Lung (tissue), 11 donors: ENCODE measurements at regions not wholly inside any gene's neighbourhood (a gene's known extent, or its start where the extent isn't known, plus 50 kb on each side); places are given as distances from the start of the nearest gene placed in this dataset.
"Not testable (repeated sequence)": the region's sequence is repeated elsewhere in the genome, so short reads cannot be mapped to it uniquely, and the experiment has no call there.

ENCODE experiments used
- ATAC-seq: fragments of 200-7000 bp; cut with Tn5 transposase; one replicate; pipeline ENCODE4 v1.9.1; 2020; ENCODE audit warnings: moderate number of reproducible peaks; ENCODE audit not compliant: insufficient read depth, low FRiP score
- DNase-seq, 3 donors: peaks; one replicate each; pipeline ENCODE4 v3.0.0-alpha.2; 2013 to 2017
- H3K27ac ChIP-seq, 2 donors: one replicate each; pipeline ENCODE4 v1.5.1; 2013; ENCODE audit warnings: mild to moderate bottlenecking in 2 of 2, moderate library complexity in 2 of 2, control low read depth in 1 of 2, inconsistent platforms in 1 of 2, low read depth in 1 of 2, low read length in 1 of 2
- H3K27me3 ChIP-seq, 3 donors: one replicate each; pipeline ENCODE4 v1.5.1; 2013; ENCODE audit warnings: low read length in 2 of 3; ENCODE audit not compliant: control insufficient read depth in 3 of 3, insufficient read depth in 3 of 3
- H3K36me3 ChIP-seq, 4 donors: one replicate each; pipeline ENCODE4 v1.5.1; 2013; ENCODE audit warnings: low read length in 4 of 4, mild to moderate bottlenecking in 1 of 4, moderate library complexity in 1 of 4; ENCODE audit not compliant: control insufficient read depth in 4 of 4, insufficient read depth in 4 of 4
- H3K4me1 ChIP-seq, 5 donors: one replicate each; pipeline ENCODE4 v1.5.1; 2013; ENCODE audit warnings: low read length in 5 of 5, mild to moderate bottlenecking in 2 of 5, moderate library complexity in 1 of 5; ENCODE audit not compliant: control insufficient read depth in 5 of 5, insufficient read depth in 5 of 5
- H3K4me3 ChIP-seq: one replicate; pipeline ENCODE4 v1.5.1; 2013; ENCODE audit warnings: mild to moderate bottlenecking, control low read depth, moderate library complexity
- H3K9ac ChIP-seq, 2 donors: one replicate each; pipeline ENCODE4 v1.5.1; 2013; ENCODE audit warnings: low read length in 2 of 2, control low read depth in 1 of 2; ENCODE audit not compliant: insufficient read depth in 1 of 2
- H3K9me3 ChIP-seq, 4 donors: one replicate each; pipeline ENCODE4 v1.5.1; 2013; ENCODE audit warnings: low read length in 3 of 4, mild to moderate bottlenecking in 1 of 4, moderate library complexity in 1 of 4; ENCODE audit not compliant: control insufficient read depth in 4 of 4, insufficient read depth in 3 of 4
- CTCF ChIP-seq: IDR thresholded peaks from 2 replicates; pipeline ENCODE4 v1.5.1; 2012; ENCODE audit warnings: mild to moderate bottlenecking; ENCODE audit errors: control extremely low read depth, extremely low read depth
- WGBS, 2 donors: extraction: QIAGEN DNeasy Blood & Tissue Kit; methylation state at CpG; one replicate each; pipeline ENCODE4 v1.1.7; 2013; 5-methylcytosine and 5-hydroxymethylcytosine counted together
- donor health status: control.
- donor health status: control.
- donor health status: Bipolar disorder and iron deficiency.
- donor health status: healthy.
- donor health status: DM: yes; HTN: yes; CAD: no.

GRCh38 chr10:16195894-16196293 lies 240.9 kb upstream of the PTER start:
- Histone ChIP-seq H3K4me3 (no peak overlapping the region), H3K9me3 (peaks cover 0 to 4% (median 2%) of the 10 kb centered on the region in 4 donors), H3K4me1 (no peaks in the 10 kb centered on the region), H3K27ac (no peak overlapping the region), H3K27me3 (no peaks in the 10 kb centered on the region), H3K9ac (no peak overlapping the region), H3K36me3 (no peaks in the 10 kb centered on the region)
- no peak for DNase-seq
- no peak for ATAC-seq
- WGBS, 2 donors = 51 to 58% methylated on average over 2 of the region's 2 CpGs
- no peak for TF ChIP-seq CTCF

GRCh38 chr10:16199216-16199615 lies 237.6 kb upstream of the PTER start:
- ATAC-seq (no peak), DNase-seq (no peak)
- Histone ChIP-seq H3K9me3 (peaks cover 0 to 4% (median 2%) of the 10 kb centered on the region in 4 donors), H3K9ac (no peak overlapping the region), H3K36me3 (no peaks in the 10 kb centered on the region), H3K27me3 (no peaks in the 10 kb centered on the region), H3K4me3 (no peak overlapping the region), H3K27ac (no peak overlapping the region), H3K4me1 (no peaks in the 10 kb centered on the region)
- TF ChIP-seq CTCF = no peak
- WGBS, 2 donors = 86 to 94% methylated on average over 4 of the region's 4 CpGs

GRCh38 chr10:16223618-16224017 lies 213.2 kb upstream of the PTER start:
- H3K9ac ChIP-seq, H3K36me3 ChIP-seq, H3K27me3 ChIP-seq, DNase-seq, ATAC-seq, H3K4me3 ChIP-seq, H3K27ac ChIP-seq, H3K4me1 ChIP-seq: not testable (repeated sequence)
- peaks cover 0 to 13% (median 6%) of the 10 kb centered on the region in 4 donors for H3K9me3 ChIP-seq
- whole genome bisulfite sequencing, 2 donors = 95 to 98% methylated on average over 1 of the region's 1 CpG

- TF ChIP-seq CTCF = no peak
- WGBS, 2 donors = 91 to 93% methylated on average over 3 of the region's 3 CpGs
- DNase-seq = no peak
- Histone ChIP-seq H3K27ac (no peak overlapping the region), H3K9me3 (peaks cover 0 to 9% (median 6%) of the 10 kb centered on the region in 4 donors), H3K36me3 (no peaks in the 10 kb centered on the region), H3K4me3 (no peak overlapping the region), H3K27me3 (no peaks in the 10 kb centered on the region), H3K4me1 (no peaks in the 10 kb centered on the region), H3K9ac (no peak overlapping the region)
- no peak for ATAC-seq
Observed at GRCh38 chr10:16227674-16228073, 209.1 kb upstream of the PTER start.
